ENCODE measurements at regions not wholly inside any gene's neighbourhood (a gene's known extent, or its start where the extent isn't known, plus 50 kb on each side); places are given as distances from the start of the nearest gene placed in this dataset.

GRCh38 chr3:16831846-16832245, 52.9 kb upstream of the PLCL2 start:
- H3K27ac ChIP-seq (ENCODE audit: low read depth, low read length), result no peak overlapping the region
- Mint-ChIP-seq H3K4me1 (peaks cover 6 to 23% (median 13%) of the 10 kb centered on the region in 3 donors), H3K27me3 (peaks cover 0 to 1% of the 10 kb centered on the region in 2 donors), H3K27ac (no peak overlapping the region), H3K36me3 (no peaks in the 10 kb centered on the region), H3K9me3 (no peaks in the 10 kb centered on the region), H3K4me3 (no peak overlapping the region)
- ChIA-PET CTCF (no interaction called here), POLR2A (no interaction called here)
- no peaks in the 10 kb centered on the region for H3K36me3 ChIP-seq (ENCODE audit: insufficient read depth, low read length)
- H3K9me3 ChIP-seq (ENCODE audit: low read length), result no peaks in the 10 kb centered on the region
- no peak for DNase-seq
- H3K4me1 ChIP-seq (ENCODE audit: insufficient read depth, low read length), result no peaks in the 10 kb centered on the region
- no peaks in the 10 kb centered on the region for H3K27me3 ChIP-seq (ENCODE audit: insufficient read depth, low read length, poor library complexity, severe bottlenecking)
- no peak overlapping the region for H3K4me3 ChIP-seq (ENCODE audit: low read length)

GRCh38 chr3:16834214-16834613, 50.5 kb upstream of the PLCL2 start:
- Mint-ChIP-seq H3K9me3 (no peaks in the 10 kb centered on the region), H3K36me3 (no peaks in the 10 kb centered on the region), H3K4me1 (peaks cover 17 to 33% (median 27%) of the 10 kb centered on the region in 3 donors), H3K27ac (no peak overlapping the region), H3K4me3 (no peak overlapping the region), H3K27me3 (peaks cover 0 to 1% of the 10 kb centered on the region in 2 donors)
- Histone ChIP-seq H3K9me3 (ENCODE audit: low read length) (no peaks in the 10 kb centered on the region), H3K36me3 (ENCODE audit: insufficient read depth, low read length) (no peaks in the 10 kb centered on the region), H3K27me3 (ENCODE audit: insufficient read depth, low read length, poor library complexity, severe bottlenecking) (no peaks in the 10 kb centered on the region), H3K27ac (ENCODE audit: low read depth, low read length) (no peak overlapping the region), H3K4me3 (ENCODE audit: low read length) (no peak overlapping the region), H3K4me1 (ENCODE audit: insufficient read depth, low read length) (peaks cover 14% of the 10 kb centered on the region)
- DNase-seq, result no peak
- CTCF ChIA-PET, result no interaction called here
- POLR2A ChIA-PET, result no interaction called here

DNA sequence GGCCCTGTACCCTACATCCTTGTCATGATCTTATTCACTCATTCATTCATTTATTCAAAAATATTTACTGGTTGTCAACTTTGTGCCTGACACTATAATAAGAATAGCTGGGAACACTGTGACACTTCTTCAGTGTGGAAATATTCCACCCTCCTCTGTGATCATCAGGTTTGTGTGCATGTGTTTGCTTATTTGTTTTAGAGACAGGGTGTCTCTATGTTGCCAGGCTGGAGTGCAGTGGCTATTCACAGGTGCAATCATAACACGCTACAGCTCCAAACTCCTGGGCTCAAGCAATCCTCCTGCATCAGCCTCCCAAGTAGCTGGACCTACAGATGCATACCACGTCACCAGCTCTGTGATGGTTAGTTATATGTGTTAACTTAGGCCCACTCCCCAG, 50.0 kb upstream of the PLCL2 start:
- Mint-ChIP-seq H3K36me3 (no peaks in the 10 kb centered on the region), H3K27me3 (peaks cover 0 to 1% of the 10 kb centered on the region in 2 donors), H3K4me3 (no peak overlapping the region), H3K9me3 (no peaks in the 10 kb centered on the region), H3K4me1 (peaks cover 21 to 38% (median 31%) of the 10 kb centered on the region in 3 donors), H3K27ac (no peak overlapping the region)
- no peak overlapping the region for H3K27ac ChIP-seq (ENCODE audit: low read depth, low read length)
- ChIA-PET CTCF (interaction anchor here (1.1 kb wide), 1 partner anchor 50 kb away, joined by 4 read pairs; the partner anchor contains the start of gene PLCL2), POLR2A (no interaction called here)
- H3K4me1 ChIP-seq (ENCODE audit: insufficient read depth, low read length), result peaks cover 14% of the 10 kb centered on the region
- no peaks in the 10 kb centered on the region for H3K9me3 ChIP-seq (ENCODE audit: low read length)
- no peaks in the 10 kb centered on the region for H3K27me3 ChIP-seq (ENCODE audit: insufficient read depth, low read length, poor library complexity, severe bottlenecking)
- H3K4me3 ChIP-seq (ENCODE audit: low read length), result no peak overlapping the region
- no peak for DNase-seq
- H3K36me3 ChIP-seq (ENCODE audit: insufficient read depth, low read length), result no peaks in the 10 kb centered on the region

All from CD8-positive, alpha-beta memory T cell (primary cell).